GM12878 (cell line): ENCODE measurements at regions not wholly inside any gene's neighbourhood (a gene's known extent, or its start where the extent isn't known, plus 50 kb on each side); places are given as distances from the start of the nearest gene placed in this dataset.

ENCODE experiments used
- BCL11A ChIP-seq: IDR thresholded peaks from 2 replicates; pipeline ENCODE4 v1.6.1; 2011; ENCODE audit warnings: low read depth, low read length
- CBX5 ChIP-seq: sonication (generic); IDR thresholded peaks from 2 replicates; pipeline ENCODE4 v1.6.1; 2016; ENCODE audit warnings: low read depth, moderate library complexity, mild to moderate bottlenecking, inconsistent platforms
- CEBPB ChIP-seq, 2 experiments: fragments of 150-350 bp in 1 of 2; IDR thresholded peaks; 2 replicates each; pipeline ENCODE4 v1.6.1; 2012 to 2014; ENCODE audit warnings: low read depth in 2 of 2, low read length in 2 of 2, borderline replicate concordance in 1 of 2, inconsistent platforms in 1 of 2
- CREB1 ChIP-seq: IDR thresholded peaks from 2 replicates; pipeline ENCODE4 v1.6.1; 2012; ENCODE audit warnings: low read depth, mild to moderate bottlenecking, inconsistent platforms
- CTCF ChIP-seq, 3 experiments: IDR thresholded peaks in 2 of 3; conservative IDR thresholded peaks in 1 of 3; 2 replicates each; pipeline ENCODE4 v1.5.1; 2011; ENCODE audit warnings: low read depth in 3 of 3, low read length in 3 of 3, mild to moderate bottlenecking in 3 of 3, control low read depth in 2 of 3, moderate library complexity in 2 of 3, inconsistent platforms in 1 of 3, mixed read lengths in 1 of 3; ENCODE audit not compliant: control insufficient read depth in 2 of 3, insufficient read depth in 1 of 3; ENCODE audit errors: extremely low read depth in 1 of 3
- HSF1 ChIP-seq: fragments of 150-350 bp; IDR thresholded peaks from 2 replicates; pipeline ENCODE4 v1.6.1; 2014; ENCODE audit warnings: mild to moderate bottlenecking, low read depth, low read length
- IKZF1 ChIP-seq: fragments of 450-650 bp; conservative IDR thresholded peaks from 2 replicates; pipeline ENCODE4 v1.6.1; 2017; ENCODE audit warnings: antibody characterized with exemption, mild to moderate bottlenecking
- IKZF2 ChIP-seq, 2 experiments: fragments of 450-650 bp; IDR thresholded peaks; 2 replicates each; pipeline ENCODE4 v1.6.1; 2017; ENCODE audit warnings: mild to moderate bottlenecking in 2 of 2, moderate library complexity in 2 of 2
- KAT2A ChIP-seq: conservative IDR thresholded peaks from 2 replicates; pipeline ENCODE4 v1.6.1; 2011; ENCODE audit warnings: low read depth, low read length; ENCODE audit not compliant: control insufficient read depth
- KDM1A ChIP-seq: fragments of 200-600 bp; sonication (generic); IDR thresholded peaks from 2 replicates; pipeline ENCODE4 v1.6.1; 2016; ENCODE audit warnings: borderline replicate concordance
- MYC ChIP-seq: IDR thresholded peaks from 2 replicates; pipeline ENCODE4 v1.6.1; 2011; ENCODE audit warnings: mild to moderate bottlenecking, low read length, moderate library complexity, inconsistent platforms; ENCODE audit not compliant: insufficient read depth, insufficient replicate concordance, insufficient read length, severe bottlenecking
- PBX3 ChIP-seq: IDR thresholded peaks from 2 replicates; pipeline ENCODE4 v1.6.1; 2011; ENCODE audit warnings: mild to moderate bottlenecking, low read depth, low read length, moderate library complexity; ENCODE audit not compliant: insufficient replicate concordance
- RB1 ChIP-seq: fragments of 450-650 bp; formaldehyde crosslinking; IDR thresholded peaks from 2 replicates; pipeline ENCODE4 v1.6.1; 2017; ENCODE audit warnings: mild to moderate bottlenecking, borderline replicate concordance
- RELB ChIP-seq: fragments of 450-650 bp; IDR thresholded peaks from 2 replicates; pipeline ENCODE4 v1.6.1; 2017; ENCODE audit warnings: low read depth, mild to moderate bottlenecking, moderate library complexity
- SKIL ChIP-seq: fragments of 450-650 bp; IDR thresholded peaks from 2 replicates; pipeline ENCODE4 v1.6.1; 2017; ENCODE audit warnings: mild to moderate bottlenecking, low read depth, inconsistent platforms; ENCODE audit not compliant: poor library complexity, severe bottlenecking
- SMC3 ChIP-seq: IDR thresholded peaks from 2 replicates; pipeline ENCODE4 v1.6.1; 2011; ENCODE audit warnings: low read length, improper control_type of control experiment, borderline replicate concordance
- SREBF2 ChIP-seq: IDR thresholded peaks from 2 replicates; pipeline ENCODE4 v1.6.1; 2012; ENCODE audit warnings: mild to moderate bottlenecking, low read length
- ZBTB33 ChIP-seq: fragments of 450-650 bp; IDR thresholded peaks from 2 replicates; pipeline ENCODE4 v1.6.1; 2017; ENCODE audit warnings: mild to moderate bottlenecking
- ZNF384 ChIP-seq: IDR thresholded peaks from 2 replicates; pipeline ENCODE4 v1.6.1; 2012; ENCODE audit warnings: low read depth, mild to moderate bottlenecking, low read length, improper control_type of control experiment, borderline replicate concordance

GRCh38 chr12:94839347-94839746, 164.2 kb downstream of the NDUFA12 start (continued):
- no peak for TF ChIP-seq PBX3
- 0 out of 4 replicates have a peak, but pooled peaks of 1 of the 2 experiments have one; percentile 14 for TF ChIP-seq CEBPB (IDR thresholded peaks at IDR 0.05; ENCODE audit: borderline replicate concordance in 1 of 2, low read depth in 2 of 2, low read length in 2 of 2)
- peak; percentile 10; the same call in 1 of the 2 replicates for TF ChIP-seq CREB1
- peak; percentile 54 for TF ChIP-seq BCL11A
- TF ChIP-seq RELB: peak; percentile 71; the same call in 1 of the 2 replicates
- no peak for TF ChIP-seq CTCF (IDR thresholded peaks at IDR 0.05 in 2 of 3, conservative IDR thresholded peaks at IDR 0.05 in 1 of 3; ENCODE audit: control insufficient read depth in 2 of 3, extremely low read depth in 1 of 3, insufficient read depth in 1 of 3, low read depth in 3 of 3, low read length in 3 of 3)
- TF ChIP-seq ZNF384: no peak; the same call in 1 of the 2 replicates
- TF ChIP-seq HSF1: no peak
- TF ChIP-seq KAT2A: no peak
- TF ChIP-seq SKIL: no peak
- TF ChIP-seq IKZF2 (IDR thresholded peaks at IDR 0.05): peak; percentile 75 to 80; a peak in 2 of 4 replicates
- TF ChIP-seq SREBF2: no peak
- no peak for TF ChIP-seq KDM1A
- TF ChIP-seq CBX5: no peak
- 0 out of 2 replicates have a peak, but pooled peaks have one; percentile 34 for TF ChIP-seq RB1
- no peak for TF ChIP-seq ZBTB33
- TF ChIP-seq SMC3: no peak
- no peak for TF ChIP-seq MYC
- TF ChIP-seq IKZF1: peak; percentile 72
